ENCODE measurements at regions not wholly inside any gene's neighbourhood (a gene's known extent, or its start where the extent isn't known, plus 50 kb on each side); places are given as distances from the start of the nearest gene placed in this dataset.
"Not testable (repeated sequence)": the region's sequence is repeated elsewhere in the genome, so short reads cannot be mapped to it uniquely, and the experiment has no call there.

DNA sequence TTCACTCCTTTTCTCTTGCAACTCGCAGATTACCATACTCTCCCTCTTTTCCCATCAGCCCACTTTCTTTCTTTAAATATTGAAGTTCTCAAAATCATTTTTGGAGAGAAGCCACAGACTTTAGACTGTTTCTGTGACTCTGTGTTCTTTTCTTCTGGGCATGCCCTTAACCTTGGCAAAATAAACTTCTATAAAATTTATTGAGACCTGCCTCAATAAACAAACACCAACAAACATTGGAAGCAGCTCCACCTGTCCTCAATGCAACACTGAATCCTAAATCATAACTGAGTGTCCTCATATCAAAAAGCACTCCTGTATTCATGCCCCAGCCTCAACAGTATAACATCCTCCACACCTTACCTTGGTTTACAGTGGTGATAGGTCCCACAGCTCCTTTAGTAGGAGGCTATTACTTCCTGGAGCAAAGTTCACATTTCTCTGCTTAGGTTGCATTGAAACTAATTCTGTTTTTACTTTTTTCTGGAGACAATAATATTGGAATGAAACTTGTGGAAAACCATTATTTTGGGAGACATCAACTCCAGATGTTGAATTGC, 320.0 kb upstream of the LRRC4C start:
- POLR2A ChIA-PET = no interaction called here
- DNase-seq (no peak), ATAC-seq (ENCODE audit: low read depth) (no peak)
- Mint-ChIP-seq H3K4me3 (no peak overlapping the region), H3K9me3 (peaks cover 11% of the 10 kb centered on the region), H3K27me3 (no peaks in the 10 kb centered on the region), H3K36me3 (no peaks in the 10 kb centered on the region), H3K4me1 (no peaks in the 10 kb centered on the region), H3K27ac (no peak overlapping the region)

DNA sequence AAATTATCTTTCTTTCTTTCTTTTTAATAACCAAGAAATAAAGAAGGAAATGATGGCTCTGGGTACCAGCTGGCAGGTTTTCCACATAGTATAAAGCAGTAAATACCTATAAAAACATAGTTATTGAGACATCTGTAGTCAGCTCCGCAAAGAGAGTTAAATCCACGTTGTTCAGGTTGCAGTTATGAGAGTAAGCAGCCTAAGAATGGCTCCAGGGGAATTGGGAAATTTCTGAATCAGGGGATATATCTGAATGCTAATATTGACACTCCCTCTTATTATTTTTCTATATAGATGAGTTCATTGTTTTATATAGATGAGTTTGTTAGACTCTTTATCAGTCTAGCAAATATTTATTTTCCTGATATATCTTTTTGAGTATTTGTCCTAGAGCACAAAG, 322.0 kb upstream of the LRRC4C start:
- Mint-ChIP-seq H3K36me3 (no peaks in the 10 kb centered on the region), H3K4me3 (no peak overlapping the region), H3K9me3 (peaks cover 10% of the 10 kb centered on the region), H3K27me3 (no peaks in the 10 kb centered on the region), H3K27ac (no peak overlapping the region), H3K4me1 (no peaks in the 10 kb centered on the region)
- POLR2A ChIA-PET = no interaction called here
- DNase-seq = no peak
- ATAC-seq (ENCODE audit: low read depth) = no peak

DNA sequence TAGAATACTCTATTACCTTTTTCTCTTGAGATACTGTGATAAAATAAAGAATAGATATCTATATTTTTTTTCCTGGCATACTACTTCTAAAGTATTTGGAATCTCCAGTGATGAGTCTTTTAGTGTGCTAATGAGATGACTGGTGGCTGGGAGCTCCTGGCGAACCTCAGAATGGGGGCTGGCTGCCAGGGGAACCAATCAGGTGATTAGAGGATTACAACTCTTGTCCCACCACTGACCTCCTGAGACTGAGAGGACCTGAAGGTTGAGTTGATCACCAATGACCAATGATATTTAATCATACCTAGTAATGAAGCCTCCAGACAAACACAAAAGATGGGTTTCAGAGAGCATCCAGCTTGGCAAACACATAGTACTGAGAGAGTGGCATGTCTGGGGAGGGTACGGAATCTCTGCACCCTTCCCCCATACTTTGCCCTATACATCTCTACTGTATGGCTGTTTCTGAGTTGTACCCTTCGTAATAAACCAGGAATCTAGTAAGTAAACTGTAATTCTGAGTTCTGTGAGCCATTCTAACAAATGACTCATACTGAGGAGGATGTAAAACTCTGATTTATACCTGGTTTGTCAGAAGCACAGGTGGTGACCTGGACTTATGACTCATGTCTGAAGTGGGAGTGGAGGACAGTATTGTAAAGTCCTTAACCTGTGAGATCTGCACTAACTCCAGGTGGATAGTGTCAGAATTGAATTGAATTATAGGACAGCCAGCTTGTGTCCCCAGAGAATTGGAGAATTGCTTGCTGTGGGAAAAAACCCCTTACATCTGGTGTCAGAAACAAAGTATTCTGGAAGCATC, 325.3 kb upstream of the LRRC4C start:
- no peak overlapping the region for H3K4me3 Mint-ChIP-seq
- H3K9me3 Mint-ChIP-seq = no peaks in the 10 kb centered on the region
- POLR2A ChIA-PET = no interaction called here
- ATAC-seq (ENCODE audit: low read depth) = no peak
- no peak overlapping the region for H3K27ac Mint-ChIP-seq
- no peaks in the 10 kb centered on the region for H3K4me1 Mint-ChIP-seq
- no peaks in the 10 kb centered on the region for H3K27me3 Mint-ChIP-seq
- no peak for DNase-seq
- no peaks in the 10 kb centered on the region for H3K36me3 Mint-ChIP-seq

DNA sequence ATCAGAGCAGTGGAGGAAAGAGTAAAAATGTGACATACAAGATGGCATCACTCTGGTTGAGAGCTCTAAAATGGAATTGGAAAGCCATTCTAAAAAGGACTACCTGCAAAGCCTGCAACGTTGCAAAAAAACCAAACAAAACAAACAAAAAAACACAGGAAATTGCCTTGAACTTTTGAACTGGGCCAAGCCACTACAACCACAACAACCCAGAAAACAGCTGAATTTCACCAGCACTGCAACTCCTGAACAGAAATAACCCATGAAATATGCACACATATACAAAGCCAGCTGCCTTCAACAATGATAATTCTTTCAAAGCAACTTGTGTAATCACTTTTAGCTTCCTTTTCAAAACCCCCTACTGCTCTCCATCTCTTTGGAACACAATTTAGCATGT, 326.6 kb upstream of the LRRC4C start:
- no peak overlapping the region for H3K27ac Mint-ChIP-seq
- H3K4me3 Mint-ChIP-seq = no peak overlapping the region

DNA sequence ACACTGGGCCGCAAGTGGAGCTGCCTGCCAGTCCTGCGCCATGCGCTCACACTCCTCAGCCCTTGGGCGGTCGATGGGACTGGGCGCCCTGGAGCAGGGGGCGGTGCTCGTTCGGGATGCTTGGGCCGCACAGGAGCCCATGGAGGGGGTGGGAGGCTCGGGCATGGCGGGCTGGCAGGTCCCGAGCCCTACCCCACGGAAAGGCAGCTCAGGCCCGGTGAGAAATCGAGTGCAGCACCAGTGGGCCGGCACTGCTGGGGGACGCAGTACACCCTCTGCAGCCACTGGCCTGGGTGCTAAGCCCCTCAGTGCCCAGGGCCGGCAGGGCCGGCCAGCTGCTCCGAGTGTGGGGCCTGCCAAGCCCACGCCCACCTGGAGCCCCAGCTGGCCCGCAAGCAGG, 328.7 kb upstream of the LRRC4C start:
- no peaks in the 10 kb centered on the region for H3K36me3 Mint-ChIP-seq
- peaks cover 2% of the 10 kb centered on the region for H3K9me3 Mint-ChIP-seq
- H3K4me1 Mint-ChIP-seq = no peaks in the 10 kb centered on the region
- ATAC-seq (ENCODE audit: low read depth) (no peak), DNase-seq (no peak)
- H3K4me3 Mint-ChIP-seq = no peak overlapping the region
- POLR2A ChIA-PET = no interaction called here
- no peak overlapping the region for H3K27ac Mint-ChIP-seq
- H3K27me3 Mint-ChIP-seq = no peaks in the 10 kb centered on the region

More for the DNA sequence above, 326.6 kb upstream of the LRRC4C start:
- DNase-seq (no peak), ATAC-seq (ENCODE audit: low read depth) (no peak)
- POLR2A ChIA-PET = no interaction called here
- no peaks in the 10 kb centered on the region for H3K36me3 Mint-ChIP-seq
- H3K27me3 Mint-ChIP-seq = no peaks in the 10 kb centered on the region
- no peaks in the 10 kb centered on the region for H3K4me1 Mint-ChIP-seq
- H3K9me3 Mint-ChIP-seq = no peaks in the 10 kb centered on the region

DNA sequence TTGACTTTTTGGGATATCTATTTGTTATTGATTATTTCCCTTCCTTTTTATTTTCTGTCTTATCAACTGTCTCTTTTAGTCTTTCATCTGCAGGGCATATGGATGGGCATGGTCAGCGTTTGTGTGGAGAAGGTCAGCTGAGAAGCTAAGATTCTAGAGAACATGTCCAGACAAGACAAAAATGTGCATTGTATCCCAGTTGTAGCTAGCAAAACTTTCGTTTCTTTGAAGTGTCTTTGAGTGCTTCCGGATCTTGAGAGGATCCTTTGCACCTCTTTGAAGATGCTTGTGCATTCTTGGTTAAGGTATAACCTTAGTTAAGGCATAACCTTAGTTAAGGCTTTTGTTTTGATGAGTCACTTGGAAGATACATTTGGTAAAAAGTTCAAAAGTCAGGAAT, 329.9 kb upstream of the LRRC4C start:
- H3K36me3 Mint-ChIP-seq = no peaks in the 10 kb centered on the region
- H3K4me1 Mint-ChIP-seq = no peaks in the 10 kb centered on the region
- no peak overlapping the region for H3K4me3 Mint-ChIP-seq
- ATAC-seq (ENCODE audit: low read depth) = no peak
- POLR2A ChIA-PET = no interaction called here
- no peak overlapping the region for H3K27ac Mint-ChIP-seq
- H3K27me3 Mint-ChIP-seq = no peaks in the 10 kb centered on the region
- H3K9me3 Mint-ChIP-seq = peaks cover 2% of the 10 kb centered on the region
- no peak for DNase-seq

DNA sequence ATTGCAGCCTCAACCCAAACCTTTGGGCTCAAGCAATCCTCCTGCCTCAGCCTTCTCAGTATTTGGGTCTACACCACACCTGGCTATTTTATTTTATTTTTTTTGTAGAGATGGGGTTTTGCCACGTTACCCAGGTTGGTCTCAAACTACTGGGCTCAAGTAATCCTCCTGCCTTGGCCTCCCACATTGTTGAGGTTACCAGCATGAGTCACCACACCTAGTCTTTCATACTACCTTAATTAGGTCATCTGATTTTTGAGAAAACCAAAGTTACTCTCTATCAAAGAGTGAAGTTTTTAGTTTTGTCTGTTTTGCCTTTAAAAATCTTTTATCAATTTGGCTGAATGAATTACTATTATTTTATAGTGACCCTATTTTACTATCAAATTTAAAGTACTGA, 335.6 kb upstream of the LRRC4C start:
- ATAC-seq (ENCODE audit: low read depth) = no peak
- no peaks in the 10 kb centered on the region for H3K27me3 Mint-ChIP-seq
- no peaks in the 10 kb centered on the region for H3K4me1 Mint-ChIP-seq
- peaks cover 2% of the 10 kb centered on the region for H3K9me3 Mint-ChIP-seq
- H3K36me3 Mint-ChIP-seq = no peaks in the 10 kb centered on the region
- H3K27ac Mint-ChIP-seq = no peak overlapping the region
- H3K4me3 Mint-ChIP-seq = no peak overlapping the region
- POLR2A ChIA-PET = no interaction called here
- DNase-seq = no peak

DNA sequence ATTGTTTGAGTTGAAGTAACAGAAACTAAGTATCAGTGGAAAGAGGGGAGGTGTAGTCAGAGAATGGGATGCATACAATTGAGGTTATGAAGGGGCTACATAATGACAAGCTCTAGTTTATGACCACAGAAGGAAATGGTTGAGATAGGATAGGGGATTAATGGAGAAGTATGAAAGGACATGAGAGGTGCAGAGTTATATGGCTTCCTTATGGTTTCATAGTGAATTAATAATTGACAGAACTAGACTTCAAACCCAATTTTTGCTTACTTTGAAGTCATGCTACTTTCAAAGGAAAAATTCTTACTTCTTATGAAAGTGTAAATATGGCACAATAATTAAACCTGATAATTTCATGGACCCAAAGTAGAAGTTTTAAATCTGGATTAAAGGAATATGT, 340.3 kb upstream of the LRRC4C start:
- Mint-ChIP-seq H3K27me3 (no peaks in the 10 kb centered on the region), H3K36me3 (no peaks in the 10 kb centered on the region), H3K4me3 (no peak overlapping the region), H3K9me3 (peaks cover 7% of the 10 kb centered on the region), H3K27ac (no peak overlapping the region), H3K4me1 (no peaks in the 10 kb centered on the region)
- POLR2A ChIA-PET = no interaction called here
- ATAC-seq (ENCODE audit: low read depth) (no peak), DNase-seq (no peak)

DNA sequence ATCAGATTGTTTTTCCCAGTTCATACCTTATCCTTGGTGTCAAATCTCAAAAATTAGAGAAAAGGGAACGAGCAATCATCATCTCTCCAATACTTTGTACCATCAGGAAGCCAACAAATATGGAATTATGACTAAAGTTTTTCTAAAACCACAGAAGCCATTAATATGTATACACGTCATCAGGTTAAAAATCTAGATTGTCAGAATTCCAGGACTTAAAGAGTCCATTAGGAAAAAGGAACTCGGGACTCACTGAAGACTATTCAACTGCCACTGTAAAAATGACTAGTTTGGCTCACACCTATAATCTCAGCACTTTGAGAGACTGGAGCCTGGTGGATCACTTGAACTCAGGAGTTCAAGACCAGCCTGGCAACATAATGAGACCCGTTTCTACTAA, 344.4 kb upstream of the LRRC4C start:
- Mint-ChIP-seq H3K27ac (no peak overlapping the region), H3K27me3 (no peaks in the 10 kb centered on the region), H3K4me3 (no peak overlapping the region), H3K36me3 (no peaks in the 10 kb centered on the region), H3K4me1 (no peaks in the 10 kb centered on the region), H3K9me3 (peaks cover 11% of the 10 kb centered on the region)
- ATAC-seq (ENCODE audit: low read depth) = no peak
- DNase-seq = no peak
- POLR2A ChIA-PET = no interaction called here

DNA sequence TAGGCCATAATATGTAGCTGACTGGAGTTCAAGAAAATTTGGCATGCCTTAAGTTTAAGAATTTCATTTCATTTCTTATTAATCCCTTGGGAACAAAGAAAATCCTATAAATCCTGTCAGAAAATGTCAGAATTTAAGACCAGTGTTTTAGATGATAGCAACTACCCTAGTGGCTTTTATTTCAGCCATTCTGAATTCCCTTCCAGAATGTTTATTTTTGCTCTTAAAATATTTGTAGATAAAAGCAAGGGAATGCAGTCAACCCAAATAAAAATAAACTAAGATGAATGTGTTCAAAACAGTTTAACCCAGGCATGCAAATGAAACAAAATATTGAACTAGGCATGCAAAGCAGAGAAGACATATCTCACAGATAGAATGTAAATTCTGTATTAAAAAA, 356.9 kb upstream of the LRRC4C start:
- H3K9me3 Mint-ChIP-seq = peaks cover 8% of the 10 kb centered on the region
- DNase-seq (no peak), ATAC-seq (ENCODE audit: low read depth) (no peak)
- no peaks in the 10 kb centered on the region for H3K36me3 Mint-ChIP-seq
- POLR2A ChIA-PET = no interaction called here
- no peaks in the 10 kb centered on the region for H3K4me1 Mint-ChIP-seq
- H3K4me3 Mint-ChIP-seq = no peak overlapping the region
- H3K27me3 Mint-ChIP-seq = no peaks in the 10 kb centered on the region
- H3K27ac Mint-ChIP-seq = no peak overlapping the region

DNA sequence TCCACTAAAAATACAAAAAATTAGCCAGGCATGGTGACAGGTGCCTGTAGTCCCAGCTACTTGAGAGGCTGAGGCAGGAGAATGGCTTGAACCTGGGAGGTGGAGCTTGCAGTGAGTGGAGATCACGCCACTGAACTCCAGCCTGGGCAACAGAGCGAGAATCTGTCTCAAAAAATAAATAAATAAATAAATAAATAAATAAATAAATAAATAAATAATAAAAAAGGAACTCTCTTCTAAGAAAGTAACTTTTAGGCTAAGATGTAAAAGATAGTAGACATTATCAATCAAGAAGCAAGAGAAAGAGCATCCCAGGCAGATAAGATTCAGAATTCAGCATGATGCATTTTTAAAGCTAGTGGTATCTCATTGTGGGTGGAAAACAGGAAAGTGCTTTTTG, 364.8 kb upstream of the LRRC4C start:
- DNase-seq; ATAC-seq (ENCODE audit: low read depth); H3K27ac Mint-ChIP-seq; H3K36me3 Mint-ChIP-seq; POLR2A ChIA-PET; H3K4me1 Mint-ChIP-seq; H3K4me3 Mint-ChIP-seq; H3K27me3 Mint-ChIP-seq: not testable (repeated sequence)
- H3K9me3 Mint-ChIP-seq = peaks cover 14% of the 10 kb centered on the region

DNA sequence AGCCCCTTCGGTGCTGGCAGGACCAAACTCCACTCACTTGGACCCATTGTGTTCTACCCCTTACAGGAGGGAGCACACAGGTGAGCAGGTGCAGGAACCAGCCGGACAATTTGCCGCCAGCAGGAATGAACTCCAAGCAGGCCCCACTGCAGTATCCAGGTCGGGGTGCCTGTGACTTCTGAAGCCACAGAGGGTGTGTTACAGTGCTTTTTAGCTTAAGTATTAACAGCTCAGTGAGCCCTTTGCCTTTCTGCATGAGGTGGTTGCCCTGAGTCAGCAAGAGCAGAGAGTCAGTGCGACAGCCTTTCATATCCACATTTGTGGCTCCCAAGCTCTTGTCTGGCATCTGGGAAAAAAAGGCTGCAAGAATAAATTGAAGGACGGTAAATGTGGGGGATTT, 366.6 kb upstream of the LRRC4C start:
- Mint-ChIP-seq H3K4me3 (no peak overlapping the region), H3K4me1 (no peaks in the 10 kb centered on the region), H3K27ac (no peak overlapping the region), H3K36me3 (no peaks in the 10 kb centered on the region), H3K27me3 (no peaks in the 10 kb centered on the region), H3K9me3 (peaks cover 13% of the 10 kb centered on the region)
- DNase-seq (no peak), ATAC-seq (ENCODE audit: low read depth) (no peak)
- POLR2A ChIA-PET = no interaction called here

DNA sequence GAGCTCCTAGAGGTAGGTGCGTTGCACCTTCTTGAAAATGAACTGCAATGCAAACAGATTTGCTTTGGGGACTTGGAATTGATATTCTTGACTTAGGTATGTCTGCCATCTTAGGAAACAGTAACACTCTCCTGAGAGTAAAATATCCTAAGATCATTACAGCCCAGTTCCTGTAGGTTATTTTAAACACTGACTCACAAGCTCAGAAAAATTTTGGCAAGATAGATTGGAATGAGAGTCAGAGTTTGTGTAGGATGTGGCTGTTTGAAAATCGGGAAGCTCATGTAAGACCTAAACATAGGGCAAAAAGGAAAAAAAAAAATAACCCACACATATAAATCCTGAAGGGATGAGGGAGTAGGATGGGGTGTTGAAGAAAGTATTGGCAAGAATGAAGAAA, 377.0 kb upstream of the LRRC4C start:
- ATAC-seq (ENCODE audit: low read depth) (no peak), DNase-seq (no peak)
- POLR2A ChIA-PET = no interaction called here
- Mint-ChIP-seq H3K4me3 (no peak overlapping the region), H3K9me3 (peaks cover 5% of the 10 kb centered on the region), H3K27me3 (no peaks in the 10 kb centered on the region), H3K36me3 (no peaks in the 10 kb centered on the region), H3K27ac (no peak overlapping the region), H3K4me1 (no peaks in the 10 kb centered on the region)

DNA sequence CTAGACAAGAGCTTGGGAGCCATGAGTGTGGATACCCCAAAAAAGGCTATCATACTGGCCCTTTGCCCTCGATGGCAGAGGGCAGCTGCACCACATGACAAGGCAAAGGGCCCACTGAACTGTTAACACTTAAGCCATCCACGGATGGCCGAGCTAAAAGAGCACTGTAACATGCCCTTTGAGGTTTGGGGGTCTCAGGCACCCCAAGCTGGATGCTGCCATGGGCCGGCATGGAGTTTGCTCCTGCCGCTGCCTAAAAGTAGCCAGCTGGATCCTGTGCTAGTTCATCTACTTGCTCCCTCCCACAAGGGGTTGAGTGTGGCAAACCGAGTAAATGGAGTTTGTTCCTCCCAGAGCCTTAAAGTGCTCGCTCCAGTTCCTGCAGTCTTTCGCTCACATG, 383.2 kb upstream of the LRRC4C start:
- no peak for ATAC-seq (ENCODE audit: low read depth)
- peaks cover 7% of the 10 kb centered on the region for H3K9me3 Mint-ChIP-seq
- DNase-seq = no peak
- no peak overlapping the region for H3K27ac Mint-ChIP-seq
- H3K27me3 Mint-ChIP-seq = no peaks in the 10 kb centered on the region
- no peak overlapping the region for H3K4me3 Mint-ChIP-seq
- H3K36me3 Mint-ChIP-seq = no peaks in the 10 kb centered on the region
- H3K4me1 Mint-ChIP-seq = no peaks in the 10 kb centered on the region
- POLR2A ChIA-PET = no interaction called here
